RPMI8226 (cell line): ENCODE measurements at regions not wholly inside any gene's neighbourhood (a gene's known extent, or its start where the extent isn't known, plus 50 kb on each side); places are given as distances from the start of the nearest gene placed in this dataset.

Experiments
- DNase-seq: peaks from one replicate; pipeline ENCODE4 v3.0.0-alpha.2; 2015

GRCh38 chr6:156509496-156509895 lies 267.7 kb upstream of the ARID1B start:
- no peak for DNase-seq

GRCh38 chr6:156508923-156509322 lies 268.3 kb upstream of the ARID1B start:
- DNase-seq = no peak

- DNase-seq = no peak
These were observed 269.1 kb upstream of the ARID1B start for GRCh38 chr6:156508126-156508525.

- no peak for DNase-seq
These were observed 269.5 kb upstream of the ARID1B start for GRCh38 chr6:156507656-156508055.

- DNase-seq = no peak
These were observed 270.1 kb upstream of the ARID1B start for GRCh38 chr6:156507106-156507505.

- no peak for DNase-seq
These were observed 274.1 kb upstream of the ARID1B start for GRCh38 chr6:156502969-156503504.

- no peak for DNase-seq
These were observed 279.6 kb upstream of the ARID1B start for GRCh38 chr6:156497618-156498017.

- DNase-seq = no peak
These were observed 289.3 kb upstream of the ARID1B start for GRCh38 chr6:156487877-156488276.

- no peak for DNase-seq
These were observed 292.0 kb upstream of the ARID1B start for GRCh38 chr6:156485150-156485549.

GRCh38 chr6:156474507-156475120 lies 302.6 kb upstream of the ARID1B start:
- no peak for DNase-seq

GRCh38 chr6:156471000-156471399 lies 306.2 kb upstream of the ARID1B start:
- DNase-seq = no peak

- no peak for DNase-seq
These were observed 312.9 kb upstream of the ARID1B start for GRCh38 chr6:156464100-156464878.

GRCh38 chr6:156461647-156462046 lies 315.5 kb upstream of the ARID1B start:
- DNase-seq = no peak

- DNase-seq = no peak
These were observed 319.6 kb upstream of the ARID1B start for GRCh38 chr6:156457601-156458000.

- no peak for DNase-seq
These were observed 321.3 kb upstream of the ARID1B start for GRCh38 chr6:156455847-156456246.

GRCh38 chr6:156454867-156455266 lies 322.3 kb upstream of the ARID1B start:
- no peak for DNase-seq

GRCh38 chr6:156451726-156452125 lies 325.5 kb upstream of the ARID1B start:
- DNase-seq = no peak

- DNase-seq = no peak
These were observed 326.1 kb upstream of the ARID1B start for GRCh38 chr6:156451088-156451487.

GRCh38 chr6:156450421-156450820 lies 326.8 kb upstream of the ARID1B start:
- no peak for DNase-seq

GRCh38 chr6:156449569-156449968 lies 327.6 kb upstream of the ARID1B start:
- DNase-seq = no peak

- no peak for DNase-seq
These were observed 328.1 kb upstream of the ARID1B start for GRCh38 chr6:156449128-156449527.

GRCh38 chr6:156448579-156448978 lies 328.6 kb upstream of the ARID1B start:
- DNase-seq = no peak

GRCh38 chr6:156440688-156441087 lies 336.5 kb upstream of the ARID1B start:
- DNase-seq = no peak

- DNase-seq = no peak
These were observed 338.7 kb upstream of the ARID1B start for GRCh38 chr6:156438350-156438923.
